ENCODE measurements at regions not wholly inside any gene's neighbourhood (a gene's known extent, or its start where the extent isn't known, plus 50 kb on each side); places are given as distances from the start of the nearest gene placed in this dataset.
"Not testable (repeated sequence)": the region's sequence is repeated elsewhere in the genome, so short reads cannot be mapped to it uniquely, and the experiment has no call there.

GRCh38 chr14:87419925-87420324, 573.1 kb downstream of the GALC start:
- DNase-seq (ENCODE audit: low read depth): no peak

GRCh38 chr14:87411370-87411769, 581.6 kb downstream of the GALC start:
- DNase-seq (ENCODE audit: low read depth): no peak

- no peak for DNase-seq (ENCODE audit: low read depth)
Observed at GRCh38 chr14:87409393-87409792, 583.6 kb downstream of the GALC start.

GRCh38 chr14:87407344-87407743, 585.6 kb downstream of the GALC start:
- DNase-seq (ENCODE audit: low read depth): no peak

- DNase-seq (ENCODE audit: low read depth): no peak
Observed at GRCh38 chr14:87405563-87405962, 587.4 kb downstream of the GALC start.

- no peak for DNase-seq (ENCODE audit: low read depth)
Observed at GRCh38 chr14:87397499-87397898, 595.5 kb downstream of the GALC start.

GRCh38 chr14:87391066-87391465, 601.9 kb downstream of the GALC start:
- no peak for DNase-seq (ENCODE audit: low read depth)

GRCh38 chr14:87388946-87389345, 604.0 kb downstream of the GALC start:
- no peak for DNase-seq (ENCODE audit: low read depth)

GRCh38 chr14:87387806-87388205, 605.2 kb downstream of the GALC start:
- DNase-seq (ENCODE audit: low read depth): no peak

GRCh38 chr14:87386524-87386923, 606.5 kb downstream of the GALC start:
- DNase-seq (ENCODE audit: low read depth): no peak

GRCh38 chr14:87380054-87380453, 612.9 kb downstream of the GALC start:
- no peak for DNase-seq (ENCODE audit: low read depth)

- DNase-seq (ENCODE audit: low read depth): no peak
Observed at GRCh38 chr14:87368751-87369150, 624.2 kb downstream of the GALC start.

- DNase-seq (ENCODE audit: low read depth): not testable (repeated sequence)
Observed at GRCh38 chr14:87360246-87360645, 632.7 kb downstream of the GALC start.

GRCh38 chr14:87351007-87351406, 642.0 kb downstream of the GALC start:
- no peak for DNase-seq (ENCODE audit: low read depth)

- DNase-seq (ENCODE audit: low read depth): no peak
Observed at GRCh38 chr14:87349921-87350320, 643.1 kb downstream of the GALC start.

- DNase-seq (ENCODE audit: low read depth): no peak
Observed at GRCh38 chr14:87343652-87344051, 649.3 kb downstream of the GALC start.

GRCh38 chr14:87334997-87335685, 657.8 kb downstream of the GALC start:
- DNase-seq (ENCODE audit: low read depth): no peak

GRCh38 chr14:87331991-87332390, 661.0 kb downstream of the GALC start:
- DNase-seq (ENCODE audit: low read depth): no peak

GRCh38 chr14:87325741-87326140, 667.2 kb downstream of the GALC start:
- no peak for DNase-seq (ENCODE audit: low read depth)

GRCh38 chr14:87323191-87323590, 669.8 kb downstream of the GALC start:
- no peak for DNase-seq (ENCODE audit: low read depth)

- DNase-seq (ENCODE audit: low read depth): no peak
Observed at GRCh38 chr14:87321548-87321947, 671.4 kb downstream of the GALC start.

GRCh38 chr14:87312894-87313205, 680.1 kb downstream of the GALC start:
- no peak for DNase-seq (ENCODE audit: low read depth)

- DNase-seq (ENCODE audit: low read depth): no peak
Observed at GRCh38 chr14:87312169-87312893, 680.7 kb downstream of the GALC start.

GRCh38 chr14:87309557-87309956, 683.4 kb downstream of the GALC start:
- no peak for DNase-seq (ENCODE audit: low read depth)

Measured in activated T-helper 1 cell treated with Interleukin-2 at 50 U/mL for 16 hours (primary cell).